ENCODE measurements at regions not wholly inside any gene's neighbourhood (a gene's known extent, or its start where the extent isn't known, plus 50 kb on each side); places are given as distances from the start of the nearest gene placed in this dataset.

DNA sequence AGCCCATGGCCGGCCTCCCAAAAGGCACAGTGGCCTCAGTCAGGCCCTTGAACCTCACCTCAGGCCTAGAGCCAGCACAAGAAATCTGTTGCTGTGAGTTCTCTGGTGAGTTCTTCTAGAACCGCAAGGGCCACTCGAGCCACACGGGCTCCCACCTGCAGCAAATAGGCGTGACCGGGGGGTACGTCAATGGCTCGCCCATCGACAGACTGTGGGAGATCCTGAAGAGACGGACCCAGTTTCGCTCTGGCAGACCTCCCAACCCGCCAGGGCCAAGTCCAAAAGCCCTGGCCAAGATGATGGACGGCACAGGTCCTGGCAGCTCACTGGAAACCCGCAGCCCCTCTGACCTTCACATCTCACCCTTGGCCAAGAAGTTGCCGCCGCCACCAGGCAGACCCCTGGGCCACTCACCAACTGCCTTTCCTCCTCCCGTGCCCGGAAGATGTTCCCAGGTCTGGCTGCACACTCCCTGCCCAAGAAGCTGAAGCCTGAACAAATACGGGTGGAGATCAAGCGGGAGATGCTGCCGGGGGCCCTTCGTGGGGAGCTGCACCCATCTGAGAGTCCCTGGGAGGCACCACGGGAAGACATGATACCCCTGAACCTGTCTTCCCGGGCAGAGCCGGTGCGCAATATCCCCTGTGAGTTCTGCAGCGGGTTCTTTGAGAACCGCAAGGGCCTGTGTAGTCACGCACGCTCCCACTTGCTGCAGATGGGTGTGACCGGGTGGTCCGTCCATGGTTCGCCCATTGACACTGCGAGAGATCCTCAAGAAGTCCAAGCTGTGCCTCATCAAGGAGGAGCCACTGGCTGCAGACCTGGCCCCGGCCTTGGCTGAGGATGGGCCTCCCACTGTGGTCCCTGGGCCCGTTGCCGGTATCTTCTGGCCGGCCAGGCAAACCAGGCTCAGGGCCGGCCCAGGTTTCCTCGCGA, 544.2 kb upstream of the CCDC179 start:
- H3K9me3 ChIP-seq: no peaks in the 10 kb centered on the region
- DNase-seq: no peak
- no peak overlapping the region for H3K4me3 ChIP-seq (ENCODE audit: low read depth, low read length)
- no peaks in the 10 kb centered on the region for H3K36me3 ChIP-seq
- TF ChIP-seq, protein P1, sequence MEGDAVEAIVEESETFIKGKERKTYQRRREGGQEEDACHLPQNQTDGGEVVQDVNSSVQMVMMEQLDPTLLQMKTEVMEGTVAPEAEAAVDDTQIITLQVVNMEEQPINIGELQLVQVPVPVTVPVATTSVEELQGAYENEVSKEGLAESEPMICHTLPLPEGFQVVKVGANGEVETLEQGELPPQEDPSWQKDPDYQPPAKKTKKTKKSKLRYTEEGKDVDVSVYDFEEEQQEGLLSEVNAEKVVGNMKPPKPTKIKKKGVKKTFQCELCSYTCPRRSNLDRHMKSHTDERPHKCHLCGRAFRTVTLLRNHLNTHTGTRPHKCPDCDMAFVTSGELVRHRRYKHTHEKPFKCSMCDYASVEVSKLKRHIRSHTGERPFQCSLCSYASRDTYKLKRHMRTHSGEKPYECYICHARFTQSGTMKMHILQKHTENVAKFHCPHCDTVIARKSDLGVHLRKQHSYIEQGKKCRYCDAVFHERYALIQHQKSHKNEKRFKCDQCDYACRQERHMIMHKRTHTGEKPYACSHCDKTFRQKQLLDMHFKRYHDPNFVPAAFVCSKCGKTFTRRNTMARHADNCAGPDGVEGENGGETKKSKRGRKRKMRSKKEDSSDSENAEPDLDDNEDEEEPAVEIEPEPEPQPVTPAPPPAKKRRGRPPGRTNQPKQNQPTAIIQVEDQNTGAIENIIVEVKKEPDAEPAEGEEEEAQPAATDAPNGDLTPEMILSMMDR (IDR thresholded peaks at IDR 0.05; ENCODE audit: low read depth, low read length): no peak
- no peaks in the 10 kb centered on the region for H3K4me1 ChIP-seq
- H3K27me3 ChIP-seq: no peaks in the 10 kb centered on the region

DNA sequence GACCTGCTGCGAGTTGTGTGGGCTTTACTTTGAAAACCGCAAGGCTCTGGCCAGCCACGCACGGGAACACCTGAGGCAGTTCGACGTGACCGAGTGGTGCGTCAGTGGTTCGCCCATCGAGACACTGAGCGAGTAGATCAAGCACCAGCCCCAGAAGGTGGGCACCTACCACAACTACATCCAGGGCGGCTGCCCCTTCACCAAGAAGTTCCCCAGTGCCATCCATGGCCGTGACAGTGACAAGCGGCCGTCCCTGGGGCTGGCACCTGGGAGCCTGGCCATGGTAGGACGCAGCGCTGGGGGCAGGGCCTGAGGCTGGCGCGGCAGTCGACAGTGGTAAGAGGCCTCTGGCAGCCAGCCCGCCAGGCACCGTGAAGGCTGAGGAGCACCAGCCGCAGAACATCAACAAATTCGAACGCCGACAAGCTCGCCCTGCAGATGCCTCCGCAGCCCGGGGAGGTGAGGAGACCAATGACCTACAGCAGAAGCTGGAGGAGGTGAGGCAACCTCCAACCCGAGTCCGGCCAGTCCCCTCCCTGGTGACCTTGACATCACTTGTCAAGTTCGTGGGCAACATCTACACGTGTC, 545.2 kb upstream of the CCDC179 start:
- Histone ChIP-seq H3K9me3 (no peaks in the 10 kb centered on the region), H3K36me3 (no peaks in the 10 kb centered on the region), H3K4me1 (no peaks in the 10 kb centered on the region), H3K4me3 (ENCODE audit: low read depth, low read length) (no peak overlapping the region), H3K27me3 (no peaks in the 10 kb centered on the region)
- TF ChIP-seq, protein P1 (IDR thresholded peaks at IDR 0.05; ENCODE audit: low read depth, low read length): no peak
- no peak for DNase-seq

DNA sequence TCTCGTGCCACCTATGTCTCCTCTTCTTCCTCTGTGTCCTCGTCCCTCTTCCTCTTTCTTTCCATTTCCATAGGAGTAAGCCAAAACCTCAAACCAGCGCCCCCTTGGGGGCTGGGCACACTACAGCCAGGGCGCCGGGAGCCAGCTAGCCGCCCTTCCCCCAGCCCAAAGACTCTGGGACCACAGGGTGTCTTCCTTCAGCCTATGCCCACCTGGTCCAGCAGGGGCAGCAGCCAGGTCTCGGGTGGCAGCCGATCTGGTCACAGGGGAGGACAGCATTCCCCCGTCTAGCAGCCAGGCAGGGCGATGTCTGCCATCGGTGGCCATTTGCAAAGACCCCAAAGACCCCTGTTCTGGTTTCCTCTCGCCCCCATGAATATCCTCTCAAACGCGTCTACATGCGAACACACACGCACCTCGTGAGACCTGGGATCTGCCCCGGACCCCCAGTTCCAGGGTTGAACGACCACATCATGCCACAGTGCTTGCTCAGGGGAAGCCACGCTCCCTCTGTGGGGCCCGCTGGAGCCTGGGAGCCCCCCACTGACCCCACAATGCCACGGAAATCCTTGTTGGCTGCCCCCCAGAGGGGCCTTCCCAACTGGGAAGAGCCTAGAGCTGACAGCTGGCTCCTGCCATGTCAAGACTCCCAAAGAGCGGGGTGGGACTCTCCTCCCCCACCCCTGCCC, 546.0 kb upstream of the CCDC179 start:
- no peaks in the 10 kb centered on the region for H3K36me3 ChIP-seq
- no peaks in the 10 kb centered on the region for H3K4me1 ChIP-seq
- TF ChIP-seq, protein P1 (IDR thresholded peaks at IDR 0.05; ENCODE audit: low read depth, low read length): no peak
- H3K27me3 ChIP-seq: no peaks in the 10 kb centered on the region
- H3K9me3 ChIP-seq: no peaks in the 10 kb centered on the region
- H3K4me3 ChIP-seq (ENCODE audit: low read depth, low read length): no peak overlapping the region
- DNase-seq: no peak

DNA sequence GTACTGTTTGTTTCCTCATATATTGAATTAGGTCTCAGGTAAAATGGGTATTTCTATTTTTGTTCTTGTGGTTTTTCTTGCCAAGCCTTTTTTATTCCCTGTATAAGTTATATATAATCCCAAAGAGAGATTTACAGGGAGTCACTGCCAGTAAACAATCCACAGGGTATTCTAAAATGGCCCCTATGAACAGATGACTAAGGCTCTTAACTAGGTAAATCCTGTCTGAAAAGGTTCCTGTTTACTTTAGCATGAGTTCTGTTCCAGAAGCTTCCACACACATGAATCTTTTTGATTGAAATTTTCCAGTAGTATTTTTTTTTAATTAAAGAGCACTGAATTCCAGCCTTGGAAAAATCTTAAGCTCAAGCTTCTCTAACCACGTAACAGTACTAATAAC, 552.8 kb upstream of the CCDC179 start:
- Histone ChIP-seq H3K4me3 (ENCODE audit: low read depth, low read length) (no peak overlapping the region), H3K36me3 (no peaks in the 10 kb centered on the region), H3K4me1 (no peaks in the 10 kb centered on the region), H3K27me3 (no peaks in the 10 kb centered on the region), H3K9me3 (no peaks in the 10 kb centered on the region)
- no peak for DNase-seq
- TF ChIP-seq, protein P1 (IDR thresholded peaks at IDR 0.05; ENCODE audit: low read depth, low read length): no peak

DNA sequence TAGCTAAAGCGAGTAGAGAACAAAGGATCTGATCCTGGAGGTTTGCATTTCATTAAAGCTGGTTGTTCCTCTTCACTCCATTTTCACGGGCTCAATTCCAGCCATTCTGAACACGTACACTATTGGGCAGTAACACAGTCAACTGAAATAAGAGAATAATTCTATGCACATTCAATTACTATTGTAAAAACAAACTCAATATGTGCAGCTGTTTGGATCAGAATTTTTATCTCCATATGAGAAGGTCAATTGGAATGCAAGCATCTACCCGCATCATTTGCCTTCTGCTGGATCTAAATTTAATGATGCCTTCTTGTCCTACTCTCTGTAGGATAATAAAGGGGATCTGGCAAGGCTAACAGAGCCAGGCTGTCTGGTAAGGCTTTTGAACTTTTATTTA, 562.8 kb upstream of the CCDC179 start:
- Histone ChIP-seq H3K36me3 (no peaks in the 10 kb centered on the region), H3K27me3 (no peaks in the 10 kb centered on the region), H3K9me3 (no peaks in the 10 kb centered on the region), H3K4me1 (peaks cover 9% of the 10 kb centered on the region), H3K4me3 (ENCODE audit: low read depth, low read length) (no peak overlapping the region)
- no peak for DNase-seq
- TF ChIP-seq, protein P1 (IDR thresholded peaks at IDR 0.05; ENCODE audit: low read depth, low read length): no peak
